ENCODE measurements at regions not wholly inside any gene's neighbourhood (a gene's known extent, or its start where the extent isn't known, plus 50 kb on each side); places are given as distances from the start of the nearest gene placed in this dataset.
"Not testable (repeated sequence)": the region's sequence is repeated elsewhere in the genome, so short reads cannot be mapped to it uniquely, and the experiment has no call there.

DNA sequence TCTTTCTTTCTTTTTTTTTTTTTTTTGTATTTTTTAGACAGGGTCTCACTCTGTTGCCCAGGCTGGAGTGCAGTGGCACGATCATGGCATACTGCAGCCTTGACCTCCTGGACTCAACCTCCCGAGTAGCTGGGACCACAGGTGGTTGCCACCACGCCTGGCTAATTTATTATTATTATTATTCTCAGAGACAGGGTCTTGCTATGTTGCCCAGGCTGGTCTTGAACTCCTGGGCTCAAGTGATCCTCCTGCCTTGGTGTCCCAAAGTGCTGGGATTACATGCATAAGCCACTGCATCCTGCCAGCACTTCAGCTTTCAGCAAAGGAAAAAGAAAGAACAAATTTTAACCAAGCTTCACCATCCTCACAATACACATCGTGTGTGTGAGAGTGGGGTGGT is 97.9 kb upstream of the SERBP1 start:
- no peak for DNase-seq (ENCODE audit: low read depth in 3 of 3)

GRCh38 chr1:67530071-67530470 is 99.9 kb upstream of the SERBP1 start:
- no peak for DNase-seq (ENCODE audit: low read depth in 3 of 3)

- no peak for DNase-seq (ENCODE audit: low read depth in 3 of 3)
These were observed 102.4 kb upstream of the SERBP1 start for GRCh38 chr1:67532452-67533216.

- no peak for DNase-seq (ENCODE audit: low read depth in 3 of 3)
These were observed 104.4 kb upstream of the SERBP1 start for GRCh38 chr1:67534627-67535065.

- DNase-seq (ENCODE audit: low read depth in 3 of 3) = peak in 2 of 3 experiments; percentile 3 to 53
These were observed 105.3 kb upstream of the SERBP1 start for GRCh38 chr1:67535474-67535873.

GRCh38 chr1:67536957-67537666 is 106.9 kb upstream of the SERBP1 start:
- no peak for DNase-seq (ENCODE audit: low read depth in 3 of 3)

DNA sequence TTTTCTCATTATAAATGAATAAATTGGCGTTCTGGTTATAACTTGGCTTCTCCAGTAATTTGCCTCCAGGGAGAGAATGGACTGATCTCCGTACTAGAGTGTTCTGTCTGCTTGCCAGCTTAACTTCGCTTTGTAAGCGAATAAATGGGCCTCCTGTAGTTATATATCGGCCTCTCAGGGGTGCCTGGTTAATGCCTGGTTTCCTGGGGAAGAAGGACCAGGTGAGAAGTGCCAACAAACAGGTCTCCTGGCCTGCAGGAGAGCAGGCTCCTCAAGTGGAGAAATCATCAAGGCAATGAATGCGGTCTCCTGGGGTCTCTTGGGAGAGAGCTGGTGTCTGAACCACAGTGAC is 107.4 kb upstream of the SERBP1 start:
- no peak for DNase-seq (ENCODE audit: low read depth in 3 of 3)

GRCh38 chr1:67540025-67540732 is 110.0 kb upstream of the SERBP1 start:
- no peak for DNase-seq (ENCODE audit: low read depth in 3 of 3)

DNA sequence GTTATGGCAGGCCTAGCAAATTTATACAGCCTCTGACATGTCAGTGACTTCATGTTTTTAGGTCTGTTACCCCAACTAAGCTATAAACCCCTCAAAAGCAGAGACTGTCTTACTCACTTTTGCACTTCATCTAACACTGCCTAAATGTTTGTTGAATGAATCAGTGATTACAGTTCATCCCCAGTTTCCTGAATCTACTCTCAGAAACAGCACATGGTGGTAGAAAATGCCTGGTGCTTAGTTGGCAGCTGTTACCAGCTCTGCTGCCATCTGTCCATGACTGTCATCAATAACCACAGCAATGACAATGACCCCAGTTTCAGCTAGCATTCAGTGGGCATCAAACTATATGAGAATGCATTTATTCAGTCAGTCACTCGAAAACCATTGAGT is 110.5 kb upstream of the SERBP1 start:
- no peak for DNase-seq (ENCODE audit: low read depth in 3 of 3)

DNA sequence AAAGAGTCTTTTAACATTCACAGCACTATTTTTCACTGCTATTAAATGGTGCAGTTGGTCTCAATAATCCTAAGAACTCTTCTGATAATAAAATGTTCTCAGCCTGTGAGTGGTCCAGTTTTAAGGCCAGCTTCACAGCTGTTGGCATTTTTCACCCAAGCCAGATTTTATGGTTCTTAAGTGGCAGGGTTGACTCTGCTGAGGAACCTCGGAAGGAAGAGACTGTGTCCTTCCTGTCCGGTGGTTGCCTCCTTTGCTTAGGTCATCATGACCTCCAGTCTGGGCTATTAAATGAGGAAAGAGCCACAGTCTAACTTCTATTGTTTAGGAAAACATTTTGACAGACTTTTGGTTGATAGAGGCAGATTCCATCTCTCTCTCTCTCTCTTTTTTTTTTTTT is 112.5 kb upstream of the SERBP1 start:
- no peak for DNase-seq (ENCODE audit: low read depth in 3 of 3)

DNA sequence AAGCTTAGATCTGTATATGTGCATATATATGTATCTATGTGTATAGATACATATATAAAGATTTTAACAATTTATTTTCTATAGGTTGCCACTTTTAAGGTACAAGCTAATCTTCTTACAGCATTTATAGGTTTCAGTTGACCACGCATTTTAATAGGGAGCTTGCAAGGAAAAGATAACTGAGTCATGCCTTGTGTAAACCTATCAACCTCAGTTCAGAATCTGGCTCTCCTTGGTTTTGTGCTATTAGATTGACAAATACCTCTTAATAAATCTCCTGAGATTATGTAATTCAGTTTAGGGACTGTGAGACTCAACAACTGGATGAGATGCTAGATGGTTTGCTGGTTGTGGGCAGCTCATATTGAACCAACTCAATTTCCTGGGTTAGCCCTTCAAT is 114.7 kb upstream of the SERBP1 start:
- DNase-seq (ENCODE audit: low read depth in 3 of 3) = no peak

DNA sequence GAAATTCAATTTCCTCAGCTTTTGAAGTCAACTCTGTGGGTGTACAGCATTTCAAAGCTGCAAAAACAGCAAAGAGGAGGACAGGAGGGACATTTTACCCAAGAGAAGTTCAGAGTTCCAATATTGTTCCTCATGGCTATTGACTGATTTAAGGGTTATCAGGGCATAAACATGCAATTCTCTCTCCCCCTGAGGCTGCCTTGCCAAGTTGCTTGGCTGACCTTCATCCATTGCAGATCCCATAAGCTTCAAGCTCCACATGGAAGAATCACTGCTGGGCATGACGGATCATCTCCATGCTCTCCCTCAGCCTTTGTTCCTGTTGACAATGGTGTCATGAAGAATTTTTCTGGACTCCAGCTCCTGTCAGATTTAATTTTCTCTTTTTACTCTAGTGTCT is 115.2 kb upstream of the SERBP1 start:
- no peak for DNase-seq (ENCODE audit: low read depth in 3 of 3)

DNA sequence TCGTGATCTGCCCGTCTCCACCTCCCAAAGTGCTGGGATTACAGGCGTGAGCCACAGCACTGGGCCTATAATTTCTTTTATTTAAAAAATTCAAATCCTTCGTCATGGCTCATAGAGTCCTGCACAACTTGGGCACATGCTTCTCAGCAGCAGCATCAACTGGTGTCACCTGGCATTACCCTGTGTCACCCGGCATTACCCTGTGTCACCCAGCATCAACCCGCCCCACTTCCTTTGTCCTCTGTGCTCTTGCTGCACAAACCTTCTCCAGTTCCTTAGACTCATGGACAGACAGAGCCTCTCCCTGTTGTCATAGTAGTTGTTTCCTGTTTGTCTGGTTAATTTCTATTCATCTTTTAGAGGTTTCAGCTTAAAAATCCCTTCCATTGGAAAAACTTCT is 121.2 kb upstream of the SERBP1 start:
- DNase-seq (ENCODE audit: low read depth in 3 of 3) = no peak

GRCh38 chr1:67552336-67552759 is 122.1 kb upstream of the SERBP1 start:
- DNase-seq (ENCODE audit: low read depth in 3 of 3) = no peak

GRCh38 chr1:67554204-67554603 is 124.0 kb upstream of the SERBP1 start:
- DNase-seq (ENCODE audit: low read depth in 3 of 3) = not testable (repeated sequence)

DNA sequence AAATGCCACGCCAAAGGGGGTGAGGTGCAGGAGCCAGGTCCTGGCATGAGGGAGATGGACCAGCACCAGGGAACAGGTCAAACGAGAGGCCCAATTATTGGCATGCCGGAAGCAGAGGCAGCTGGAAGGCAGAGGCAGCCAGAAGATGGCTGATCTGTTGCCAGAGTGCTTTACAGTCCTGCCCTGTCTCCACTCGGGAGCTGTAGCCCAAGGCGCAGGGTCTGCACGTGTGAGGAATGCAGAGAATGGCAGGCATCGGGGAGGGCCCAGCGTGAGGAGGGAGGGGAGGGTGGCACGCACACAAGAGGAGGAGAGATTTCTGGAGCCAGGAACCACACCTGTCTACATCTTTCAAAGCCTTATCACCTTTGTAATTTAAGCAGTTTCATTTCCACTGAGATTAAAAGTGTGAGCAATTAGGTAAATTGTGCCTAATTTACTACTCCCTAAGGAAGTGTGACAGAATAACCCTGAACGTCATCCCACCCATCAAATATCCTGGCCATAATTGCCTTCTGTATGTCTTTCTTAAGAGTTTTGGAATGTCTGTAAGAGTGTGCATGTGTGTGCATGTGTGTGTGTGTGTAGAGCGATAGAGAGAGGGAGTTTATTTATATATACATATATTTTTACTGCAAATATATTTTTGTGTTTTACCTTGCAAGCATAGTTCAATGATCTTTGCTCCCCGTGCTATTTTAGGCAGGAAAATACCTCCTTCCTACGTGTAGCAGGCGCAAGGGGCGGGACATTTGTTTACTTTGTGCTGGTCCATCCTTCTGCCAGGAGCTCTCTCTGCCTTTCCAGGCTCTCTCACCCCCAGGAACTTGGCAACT is 125.5 kb upstream of the SERBP1 start:
- no peak for DNase-seq (ENCODE audit: low read depth in 3 of 3)

GRCh38 chr1:67556297-67556900 is 126.2 kb upstream of the SERBP1 start:
- DNase-seq (ENCODE audit: low read depth in 3 of 3) = no peak

- no peak for DNase-seq (ENCODE audit: low read depth in 3 of 3)
These were observed 127.1 kb upstream of the GADD45A start for GRCh38 chr1:67557696-67558448.

DNA sequence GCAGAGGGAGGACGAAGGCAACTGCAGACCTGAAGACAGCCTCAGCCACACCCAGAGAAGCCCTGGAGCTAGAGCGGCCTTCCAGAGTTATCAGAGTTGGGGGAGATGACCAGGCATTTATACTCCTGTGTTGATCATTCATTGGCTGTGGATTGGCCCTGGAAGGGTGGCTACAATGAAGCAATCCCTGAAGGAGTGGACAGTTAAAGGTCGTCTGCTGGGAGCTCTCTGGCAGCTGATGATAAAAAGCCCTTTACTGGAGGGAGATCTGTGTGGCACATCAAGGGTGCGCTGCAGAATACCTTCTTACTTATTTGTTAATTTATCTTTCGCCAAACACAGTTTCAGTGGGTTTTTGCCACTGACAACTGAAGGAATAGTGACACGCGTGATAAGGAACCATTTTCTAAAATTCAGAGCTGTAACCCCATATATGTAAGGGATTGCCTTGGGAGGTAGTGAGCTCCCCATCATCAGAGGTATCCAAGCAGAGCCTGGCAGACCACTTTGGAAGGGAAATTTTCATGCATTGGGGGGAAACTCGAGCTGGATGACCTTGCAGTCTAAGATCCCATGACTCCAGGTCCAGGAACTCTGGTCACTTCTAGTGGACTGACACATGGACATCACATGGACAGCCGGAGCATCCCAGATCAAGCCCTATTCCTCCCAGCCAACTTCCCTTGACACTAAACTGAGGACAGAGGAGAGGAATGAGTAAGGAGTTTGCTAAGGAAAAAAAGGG is 126.4 kb upstream of the GADD45A start:
- DNase-seq (ENCODE audit: low read depth in 3 of 3) = no peak

DNA sequence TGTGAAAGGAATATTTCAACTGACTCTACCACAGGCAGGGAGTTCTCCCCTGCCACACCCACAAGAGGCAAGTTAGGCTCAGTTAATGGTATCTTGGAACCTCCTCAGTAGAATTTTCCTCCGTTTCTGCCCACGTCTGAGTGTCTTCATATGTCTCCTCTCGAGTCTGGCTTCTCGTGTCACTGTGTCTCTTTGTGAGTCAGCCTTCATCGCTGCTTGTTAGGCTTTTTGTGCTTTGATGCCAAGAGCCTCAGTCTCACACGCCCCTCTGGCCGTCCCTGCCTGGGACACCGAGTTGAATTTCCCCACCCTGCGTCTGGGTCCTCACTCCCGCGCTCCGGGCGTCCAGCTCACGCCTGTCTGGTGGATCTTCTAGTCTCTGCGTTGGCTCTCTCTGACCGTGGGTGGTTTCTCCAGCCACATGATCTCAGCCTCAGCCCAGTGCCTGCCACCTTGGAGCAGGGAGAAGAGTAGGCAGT is 125.7 kb upstream of the GADD45A start:
- DNase-seq (ENCODE audit: low read depth in 3 of 3) = no peak

Data from stimulated activated CD4-positive, alpha-beta T cell treated with anti-CD3 and anti-CD28 coated beads, TNF-alpha, amount 100 ng/mL, for 24 hours (primary cell).